PFSK-1 (cell line): ENCODE measurements at regions not wholly inside any gene's neighbourhood (a gene's known extent, or its start where the extent isn't known, plus 50 kb on each side); places are given as distances from the start of the nearest gene placed in this dataset.

Source experiments
- FOXP2 ChIP-seq: optimal IDR thresholded peaks from 2 replicates; pipeline ENCODE3; 2011; ENCODE audit warnings: borderline replicate concordance, control low read depth, inconsistent platforms; ENCODE audit not compliant: insufficient read depth; ENCODE audit errors: extremely low read length, extremely low read depth
- POLR2AphosphoS5 ChIP-seq: IDR thresholded peaks from 2 replicates; pipeline ENCODE4 v1.6.1; 2012; ENCODE audit warnings: low read depth, mild to moderate bottlenecking, control low read depth, low read length, moderate library complexity
- SIN3A ChIP-seq: IDR thresholded peaks from 2 replicates; pipeline ENCODE4 v1.6.1; 2012; ENCODE audit warnings: mild to moderate bottlenecking, low read length, moderate library complexity, borderline replicate concordance; ENCODE audit not compliant: insufficient read depth
- TAF1 ChIP-seq: IDR thresholded peaks from 2 replicates; pipeline ENCODE4 v1.6.1; 2012; ENCODE audit warnings: low read length, control low read depth, borderline replicate concordance; ENCODE audit not compliant: insufficient read depth
- TF ChIP-seq, protein P1 (sequence below), 2 experiments: IDR thresholded peaks; 2 replicates each; pipeline versions ENCODE4 v1.6.1 to v1.8.0; 2011 to 2012; ENCODE audit warnings: low read depth in 2 of 2, low read length in 2 of 2, control low read depth in 1 of 2, inconsistent platforms in 1 of 2, mild to moderate bottlenecking in 1 of 2, moderate library complexity in 1 of 2; ENCODE audit not compliant: insufficient read depth in 1 of 2

DNA sequence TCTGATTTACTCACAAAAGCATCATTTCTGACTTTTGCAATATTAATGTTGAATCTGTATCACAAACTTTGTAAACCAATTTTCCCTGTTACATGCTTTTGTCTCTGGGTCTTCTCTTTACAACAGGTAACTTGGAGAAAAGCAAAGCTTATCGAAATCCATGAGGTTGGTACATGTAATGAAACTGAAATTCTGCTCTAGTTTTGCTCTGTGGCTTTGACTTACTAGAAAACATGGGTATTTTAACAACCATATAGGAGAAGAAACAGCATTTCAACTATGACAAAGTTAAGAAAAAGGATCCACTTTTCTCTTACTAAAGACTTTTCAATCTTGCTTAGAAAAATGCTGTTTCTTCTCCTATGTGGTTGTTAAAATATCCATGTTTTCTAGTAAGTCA lies 645.8 kb downstream of the STIM2 start:
- no peak for TF ChIP-seq SIN3A
- TF ChIP-seq, protein P1, sequence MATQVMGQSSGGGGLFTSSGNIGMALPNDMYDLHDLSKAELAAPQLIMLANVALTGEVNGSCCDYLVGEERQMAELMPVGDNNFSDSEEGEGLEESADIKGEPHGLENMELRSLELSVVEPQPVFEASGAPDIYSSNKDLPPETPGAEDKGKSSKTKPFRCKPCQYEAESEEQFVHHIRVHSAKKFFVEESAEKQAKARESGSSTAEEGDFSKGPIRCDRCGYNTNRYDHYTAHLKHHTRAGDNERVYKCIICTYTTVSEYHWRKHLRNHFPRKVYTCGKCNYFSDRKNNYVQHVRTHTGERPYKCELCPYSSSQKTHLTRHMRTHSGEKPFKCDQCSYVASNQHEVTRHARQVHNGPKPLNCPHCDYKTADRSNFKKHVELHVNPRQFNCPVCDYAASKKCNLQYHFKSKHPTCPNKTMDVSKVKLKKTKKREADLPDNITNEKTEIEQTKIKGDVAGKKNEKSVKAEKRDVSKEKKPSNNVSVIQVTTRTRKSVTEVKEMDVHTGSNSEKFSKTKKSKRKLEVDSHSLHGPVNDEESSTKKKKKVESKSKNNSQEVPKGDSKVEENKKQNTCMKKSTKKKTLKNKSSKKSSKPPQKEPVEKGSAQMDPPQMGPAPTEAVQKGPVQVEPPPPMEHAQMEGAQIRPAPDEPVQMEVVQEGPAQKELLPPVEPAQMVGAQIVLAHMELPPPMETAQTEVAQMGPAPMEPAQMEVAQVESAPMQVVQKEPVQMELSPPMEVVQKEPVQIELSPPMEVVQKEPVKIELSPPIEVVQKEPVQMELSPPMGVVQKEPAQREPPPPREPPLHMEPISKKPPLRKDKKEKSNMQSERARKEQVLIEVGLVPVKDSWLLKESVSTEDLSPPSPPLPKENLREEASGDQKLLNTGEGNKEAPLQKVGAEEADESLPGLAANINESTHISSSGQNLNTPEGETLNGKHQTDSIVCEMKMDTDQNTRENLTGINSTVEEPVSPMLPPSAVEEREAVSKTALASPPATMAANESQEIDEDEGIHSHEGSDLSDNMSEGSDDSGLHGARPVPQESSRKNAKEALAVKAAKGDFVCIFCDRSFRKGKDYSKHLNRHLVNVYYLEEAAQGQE (IDR thresholded peaks at IDR 0.05; ENCODE audit: insufficient read depth in 1 of 2, low read depth in 2 of 2, low read length in 2 of 2) = no peak
- TF ChIP-seq TAF1 = no peak
- no peak for TF ChIP-seq POLR2AphosphoS5
- no peak for TF ChIP-seq FOXP2
